DOHH2 (cell line): ENCODE measurements at regions not wholly inside any gene's neighbourhood (a gene's known extent, or its start where the extent isn't known, plus 50 kb on each side); places are given as distances from the start of the nearest gene placed in this dataset.

Experiments
- H3F3A ChIP-seq: fragments of 200-600 bp; sonication (generic), shearing (Covaris generic); 2 replicates; pipeline ENCODE4 v1.6.0; 2016; ENCODE audit warnings: antibody characterized with exemption, mild to moderate bottlenecking; ENCODE audit not compliant: control insufficient read depth, insufficient read depth
- H3K27ac ChIP-seq: fragments of 200-600 bp; sonication (generic); 2 replicates; pipeline ENCODE4 v1.5.1; 2014; ENCODE audit warnings: low read depth, mild to moderate bottlenecking, low read length, moderate library complexity
- H3K27me3 ChIP-seq: fragments of 200-600 bp; sonication (generic); 2 replicates; pipeline ENCODE4 v1.6.1; 2014; ENCODE audit warnings: mild to moderate bottlenecking, low read length, mixed read lengths; ENCODE audit not compliant: control insufficient read depth
- H3K36me3 ChIP-seq: fragments of 200-600 bp; sonication (generic); 2 replicates; pipeline ENCODE4 v1.6.1; 2014; ENCODE audit warnings: mild to moderate bottlenecking, low read length, moderate library complexity, mixed read lengths; ENCODE audit not compliant: control insufficient read depth
- H3K4me1 ChIP-seq: fragments of 200-600 bp; sonication (generic); 2 replicates; pipeline ENCODE4 v1.6.1; 2014; ENCODE audit warnings: mild to moderate bottlenecking, low read length, mixed read lengths; ENCODE audit not compliant: control insufficient read depth
- H3K4me2 ChIP-seq: fragments of 200-600 bp; sonication (generic); 2 replicates; pipeline ENCODE4 v1.6.0; 2014; ENCODE audit warnings: mild to moderate bottlenecking, low read length, moderate library complexity
- H3K4me3 ChIP-seq: fragments of 200-600 bp; sonication (generic); 2 replicates; pipeline ENCODE4 v1.5.1; 2014; ENCODE audit warnings: mild to moderate bottlenecking, low read length, mixed read lengths
- H3K79me2 ChIP-seq: fragments of 200-600 bp; sonication (generic); 2 replicates; pipeline ENCODE4 v1.6.1; 2014; ENCODE audit warnings: mild to moderate bottlenecking, low read length, mixed read lengths; ENCODE audit not compliant: control insufficient read depth
- H3K9me2 ChIP-seq: fragments of 200-600 bp; sonication (generic); replicated peaks from 2 replicates; pipeline ENCODE4 v1.6.1; 2014; ENCODE audit warnings: mild to moderate bottlenecking, low read length, mixed read lengths; ENCODE audit not compliant: control insufficient read depth
- H3K9me3 ChIP-seq: fragments of 200-600 bp; sonication (generic); 2 replicates; pipeline ENCODE4 v1.6.1; 2014; ENCODE audit warnings: antibody characterized with exemption, low read length, mixed read lengths; ENCODE audit not compliant: control insufficient read depth, insufficient read depth
- H4K20me1 ChIP-seq: fragments of 200-600 bp; sonication (generic); 2 replicates; pipeline ENCODE4 v1.6.0; 2014; ENCODE audit warnings: low read depth, mild to moderate bottlenecking, antibody characterized with exemption, low read length, moderate library complexity; ENCODE audit not compliant: control insufficient read depth, insufficient read depth
- CTCF ChIP-seq: fragments of 200-600 bp; sonication (generic); IDR thresholded peaks from one replicate; pipeline ENCODE4 v1.5.1; 2014; ENCODE audit warnings: antibody characterized with exemption, mild to moderate bottlenecking, low read depth, low read length; ENCODE audit not compliant: poor library complexity, severe bottlenecking
- EZH2phosphoT487 ChIP-seq: fragments of 200-600 bp; sonication (generic); IDR thresholded peaks from 2 replicates; pipeline ENCODE4 v1.6.1; 2017; ENCODE audit warnings: borderline replicate concordance, mild to moderate bottlenecking, antibody characterized with exemption, low read length, moderate library complexity, mixed read lengths

GRCh38 chr7:10412422-10413019, 561.2 kb upstream of the PHF14 start:
- Histone ChIP-seq H3K4me1 (no peaks in the 10 kb centered on the region), H3K79me2 (no peaks in the 10 kb centered on the region), H3K9me2 (no peaks in the 10 kb centered on the region), H3K4me3 (no peak overlapping the region), H3K4me2 (no peak overlapping the region), H3K9me3 (no peaks in the 10 kb centered on the region), H3F3A (no peaks in the 10 kb centered on the region), H3K27me3 (no peaks in the 10 kb centered on the region), H3K27ac (no peak overlapping the region), H4K20me1 (no peaks in the 10 kb centered on the region), H3K36me3 (no peaks in the 10 kb centered on the region)
- TF ChIP-seq CTCF (peak; percentile 56), EZH2phosphoT487 (no peak)

GRCh38 chr7:10418985-10419384, 554.7 kb upstream of the PHF14 start:
- Histone ChIP-seq H3K27ac (no peak overlapping the region), H3K79me2 (no peaks in the 10 kb centered on the region), H3K9me3 (no peaks in the 10 kb centered on the region), H3K36me3 (no peaks in the 10 kb centered on the region), H3F3A (no peaks in the 10 kb centered on the region), H4K20me1 (no peaks in the 10 kb centered on the region), H3K27me3 (no peaks in the 10 kb centered on the region), H3K4me2 (no peak overlapping the region), H3K4me1 (no peaks in the 10 kb centered on the region), H3K4me3 (no peak overlapping the region), H3K9me2 (no peaks in the 10 kb centered on the region; the same call in 1 of the 2 replicates)
- TF ChIP-seq CTCF (no peak), EZH2phosphoT487 (no peak)

- Histone ChIP-seq H3K27me3 (no peaks in the 10 kb centered on the region), H3K36me3 (no peaks in the 10 kb centered on the region), H3K4me1 (no peaks in the 10 kb centered on the region), H3K4me3 (no peak overlapping the region), H4K20me1 (no peaks in the 10 kb centered on the region), H3K79me2 (no peaks in the 10 kb centered on the region), H3K9me2 (no peaks in the 10 kb centered on the region), H3K27ac (no peak overlapping the region), H3K9me3 (no peaks in the 10 kb centered on the region), H3K4me2 (no peak overlapping the region), H3F3A (no peaks in the 10 kb centered on the region)
- TF ChIP-seq CTCF (no peak), EZH2phosphoT487 (no peak)
These were observed 544.6 kb upstream of the PHF14 start for GRCh38 chr7:10429031-10429430.
